ENCODE measurements at regions not wholly inside any gene's neighbourhood (a gene's known extent, or its start where the extent isn't known, plus 50 kb on each side); places are given as distances from the start of the nearest gene placed in this dataset.
"Not testable (repeated sequence)": the region's sequence is repeated elsewhere in the genome, so short reads cannot be mapped to it uniquely, and the experiment has no call there.

DNA sequence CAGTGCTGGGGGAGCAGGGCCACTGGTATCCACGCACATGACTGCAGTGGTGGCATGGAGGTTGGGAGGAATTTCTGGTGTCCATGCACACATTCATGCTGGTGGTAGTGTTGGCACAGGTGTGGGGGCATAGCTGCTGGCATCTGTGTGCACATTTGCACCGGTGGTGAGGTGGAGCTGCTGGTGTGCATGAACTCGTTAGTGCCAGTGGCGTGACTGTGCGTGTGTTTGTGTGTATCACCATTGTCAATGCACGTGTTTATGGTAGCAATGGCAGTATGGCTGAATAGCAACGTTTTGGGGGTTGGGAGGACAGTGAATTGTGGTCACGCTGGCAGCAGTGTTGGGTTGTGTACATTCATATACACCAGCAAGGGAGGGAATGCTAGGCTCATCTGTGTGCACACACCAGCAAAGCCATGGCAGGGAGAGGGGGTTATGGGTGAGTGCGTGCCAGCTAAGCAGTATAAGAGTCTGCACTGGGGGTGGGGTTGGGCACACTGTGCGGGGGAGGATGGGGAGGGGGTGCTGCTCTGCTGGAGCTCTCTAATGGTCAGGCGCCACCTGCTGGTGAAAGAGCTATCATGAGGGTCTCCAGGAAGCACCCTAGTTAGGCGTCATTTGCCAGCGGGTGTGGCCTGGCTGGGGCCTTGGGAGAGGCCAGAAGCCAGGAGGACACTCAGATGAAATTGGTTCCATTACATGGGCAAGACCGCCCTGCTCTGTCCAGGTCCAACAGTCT lies 626.1 kb upstream of the ID4 start:
- TF ChIP-seq, protein P1, sequence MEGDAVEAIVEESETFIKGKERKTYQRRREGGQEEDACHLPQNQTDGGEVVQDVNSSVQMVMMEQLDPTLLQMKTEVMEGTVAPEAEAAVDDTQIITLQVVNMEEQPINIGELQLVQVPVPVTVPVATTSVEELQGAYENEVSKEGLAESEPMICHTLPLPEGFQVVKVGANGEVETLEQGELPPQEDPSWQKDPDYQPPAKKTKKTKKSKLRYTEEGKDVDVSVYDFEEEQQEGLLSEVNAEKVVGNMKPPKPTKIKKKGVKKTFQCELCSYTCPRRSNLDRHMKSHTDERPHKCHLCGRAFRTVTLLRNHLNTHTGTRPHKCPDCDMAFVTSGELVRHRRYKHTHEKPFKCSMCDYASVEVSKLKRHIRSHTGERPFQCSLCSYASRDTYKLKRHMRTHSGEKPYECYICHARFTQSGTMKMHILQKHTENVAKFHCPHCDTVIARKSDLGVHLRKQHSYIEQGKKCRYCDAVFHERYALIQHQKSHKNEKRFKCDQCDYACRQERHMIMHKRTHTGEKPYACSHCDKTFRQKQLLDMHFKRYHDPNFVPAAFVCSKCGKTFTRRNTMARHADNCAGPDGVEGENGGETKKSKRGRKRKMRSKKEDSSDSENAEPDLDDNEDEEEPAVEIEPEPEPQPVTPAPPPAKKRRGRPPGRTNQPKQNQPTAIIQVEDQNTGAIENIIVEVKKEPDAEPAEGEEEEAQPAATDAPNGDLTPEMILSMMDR (IDR thresholded peaks at IDR 0.05; ENCODE audit: low read depth, low read length): no peak
- DNase-seq (ENCODE audit: low read depth in 2 of 2): no peak
- H3K4me3 ChIP-seq (replicated peaks in 1 of 2; ENCODE audit: low read depth in 2 of 2, low read length in 2 of 2): no peak overlapping the region

DNA sequence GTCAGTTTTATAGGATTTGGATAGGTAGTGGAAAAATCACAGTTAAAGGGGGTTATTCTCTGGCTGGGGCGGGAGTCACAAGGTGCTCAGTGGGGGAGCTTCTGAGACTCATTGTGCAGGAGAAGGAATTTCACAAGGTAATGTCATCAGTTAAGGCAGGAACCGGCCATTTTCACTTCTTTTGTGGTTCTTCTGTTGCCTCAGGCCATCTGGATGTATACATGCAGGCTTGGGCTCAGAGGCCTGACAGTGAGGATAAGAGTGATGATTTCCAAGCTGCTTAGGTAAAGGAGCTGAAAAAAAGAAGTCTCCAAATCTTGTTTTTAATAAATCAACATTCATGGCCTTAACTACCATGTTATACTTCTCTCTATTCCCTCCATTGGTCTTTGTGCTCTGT lies 622.9 kb upstream of the ID4 start:
- TF ChIP-seq, protein P1 (IDR thresholded peaks at IDR 0.05; ENCODE audit: low read depth, low read length): no peak
- no peak overlapping the region for H3K4me3 ChIP-seq (replicated peaks in 1 of 2; ENCODE audit: low read depth in 2 of 2, low read length in 2 of 2)
- DNase-seq (ENCODE audit: low read depth in 2 of 2): no peak

DNA sequence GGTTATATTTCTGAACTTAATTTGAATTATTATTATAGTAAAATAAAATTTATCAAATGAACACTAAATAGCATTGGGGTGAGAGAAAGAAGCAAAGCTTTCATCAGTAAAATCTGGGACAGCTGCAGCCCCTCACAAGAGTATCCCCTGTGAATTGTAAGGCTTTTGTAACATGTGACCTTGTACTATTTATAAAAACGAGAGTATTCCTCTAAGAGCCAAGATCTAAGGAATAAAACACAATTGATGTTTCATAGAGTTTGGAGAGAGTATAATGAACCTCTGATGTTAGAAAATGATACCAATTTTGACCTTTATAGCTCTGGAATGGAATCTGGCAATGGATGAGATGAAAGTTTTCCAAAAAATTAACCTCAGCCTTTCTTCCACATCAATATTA lies 617.2 kb upstream of the ID4 start:
- TF ChIP-seq, protein P1 (IDR thresholded peaks at IDR 0.05; ENCODE audit: low read depth, low read length): no peak
- DNase-seq (ENCODE audit: low read depth in 2 of 2): no peak
- no peak overlapping the region for H3K4me3 ChIP-seq (replicated peaks in 1 of 2; ENCODE audit: low read depth in 2 of 2, low read length in 2 of 2)

GRCh38 chr6:19231878-19232561 lies 605.1 kb upstream of the ID4 start:
- H3K4me3 ChIP-seq (replicated peaks in 1 of 2; ENCODE audit: low read depth in 2 of 2, low read length in 2 of 2): no peak overlapping the region
- DNase-seq (ENCODE audit: low read depth in 2 of 2): no peak
- TF ChIP-seq, protein P1 (IDR thresholded peaks at IDR 0.05; ENCODE audit: low read depth, low read length): no peak

DNA sequence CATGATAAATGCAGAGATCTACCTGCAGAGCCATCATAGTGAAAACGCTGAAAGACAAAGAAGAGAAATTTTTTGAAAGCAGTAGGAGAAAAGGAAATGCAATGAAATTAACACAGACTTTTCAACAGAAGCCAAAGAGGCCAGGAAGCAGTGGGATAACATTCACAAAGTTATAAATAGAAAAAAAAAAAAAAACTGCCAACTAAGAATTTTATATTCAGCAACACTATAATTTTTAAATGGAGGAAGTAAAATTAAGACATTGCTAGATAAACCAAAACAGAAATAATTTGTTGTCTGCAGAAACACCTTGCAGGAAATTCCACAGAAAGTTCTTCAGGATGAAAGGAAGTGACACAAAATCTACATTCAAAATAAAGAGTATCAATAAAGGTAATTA lies 591.5 kb upstream of the ID4 start:
- H3K4me3 ChIP-seq (replicated peaks in 1 of 2; ENCODE audit: low read depth in 2 of 2, low read length in 2 of 2): no peak overlapping the region
- TF ChIP-seq, protein P1 (IDR thresholded peaks at IDR 0.05; ENCODE audit: low read depth, low read length): no peak
- DNase-seq (ENCODE audit: low read depth in 2 of 2): no peak

DNA sequence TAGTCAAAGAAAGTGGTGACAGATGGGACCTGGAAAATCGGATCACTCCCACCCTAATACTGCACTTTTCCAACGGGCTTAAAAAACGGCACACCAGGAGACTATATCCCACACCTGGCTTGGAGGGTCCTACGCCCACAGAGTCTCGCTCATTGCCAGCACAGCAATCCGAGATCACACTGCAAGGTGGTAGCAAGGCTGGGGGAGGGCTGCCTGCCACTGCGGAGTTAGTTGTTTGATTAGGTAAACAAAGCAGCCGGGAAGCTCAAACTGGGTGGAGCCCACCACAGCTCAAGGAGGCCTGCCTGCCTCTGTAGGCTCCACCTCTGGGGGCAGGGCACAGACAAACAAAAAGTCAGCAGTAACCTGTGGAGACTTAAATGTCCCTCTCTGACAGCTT lies 590.0 kb upstream of the ID4 start:
- DNase-seq (ENCODE audit: low read depth in 2 of 2); H3K4me3 ChIP-seq (replicated peaks in 1 of 2; ENCODE audit: low read depth in 2 of 2, low read length in 2 of 2): not testable (repeated sequence)

- not testable (repeated sequence) for H3K4me3 ChIP-seq (replicated peaks in 1 of 2; ENCODE audit: low read depth in 2 of 2, low read length in 2 of 2); DNase-seq (ENCODE audit: low read depth in 2 of 2)
Measured at GRCh38 chr6:19256123-19256522, 581.0 kb upstream of the ID4 start.

GRCh38 chr6:19261642-19262041 lies 575.5 kb upstream of the ID4 start:
- H3K4me3 ChIP-seq (replicated peaks in 1 of 2; ENCODE audit: low read depth in 2 of 2, low read length in 2 of 2): no peak overlapping the region
- DNase-seq (ENCODE audit: low read depth in 2 of 2): no peak
- TF ChIP-seq, protein P1 (IDR thresholded peaks at IDR 0.05; ENCODE audit: low read depth, low read length): no peak

Data from cardiac fibroblast (primary cell).